Endothelial cell of umbilical vein (primary cell): ENCODE measurements at regions not wholly inside any gene's neighbourhood (a gene's known extent, or its start where the extent isn't known, plus 50 kb on each side); places are given as distances from the start of the nearest gene placed in this dataset.
A peak's percentile ranks its signal among the peaks of the same experiment; 100 is the strongest.

Source experiments
- BruUV-seq: library from RNA; stranded (reverse); fragments of 400-500 nt; replicated peaks from 2 replicates; lab custom pipeline; 2021; lab: Mats Ljungman, UMichigan
- CTCF ChIA-PET: fragments of 300-600, 350-600 bp; sonication (Branson Sonifier 250); formaldehyde crosslinking; loops from one replicate; lab custom pipeline; 2021; ENCODE audit warnings: antibody characterized with exemption, inconsistent platforms; lab: Charles Lee
- POLR2A ChIA-PET: fragments of 300-600, 350-600 bp; sonication (Branson Sonifier 250); formaldehyde crosslinking; loops from one replicate; lab custom pipeline; 2021; ENCODE audit warnings: antibody characterized with exemption, inconsistent platforms; lab: Charles Lee
- DNase-seq: peaks from one replicate; pipeline ENCODE4 v3.0.0-alpha.2; 2011; ENCODE audit warnings: low read depth, low spot score
- FAIRE-seq: peaks from 2 replicates; lab custom pipeline; 2011; peaks lifted over from hg19 to GRCh38; lab: Jason Lieb, UNC
- H2AFZ ChIP-seq: 2 replicates; pipeline ENCODE4 v1.6.0; 2012; ENCODE audit warnings: low read depth, low read length, control low read depth, inconsistent platforms
- H3K27ac ChIP-seq: 2 replicates; pipeline ENCODE4 v1.5.1; 2011; ENCODE audit warnings: low read depth, mild to moderate bottlenecking, control low read depth, low read length, moderate library complexity; ENCODE audit not compliant: insufficient read depth
- H3K27me3 ChIP-seq, 2 experiments: 2 replicates each; pipeline versions ENCODE4 v1.6.0 to v1.6.1; 2011; ENCODE audit warnings: low read length in 2 of 2, mixed read lengths in 1 of 2; ENCODE audit not compliant: control insufficient read depth in 2 of 2, insufficient read depth in 2 of 2
- H3K36me3 ChIP-seq, 2 experiments: 2 replicates in 1 of 2; 3 replicates in 1 of 2; pipeline ENCODE4 v1.5.1; 2011; ENCODE audit warnings: low read length in 2 of 2, mild to moderate bottlenecking in 1 of 2, moderate library complexity in 1 of 2; ENCODE audit not compliant: control insufficient read depth in 2 of 2, insufficient read depth in 2 of 2; ENCODE audit errors: extremely low read depth in 1 of 2
- H3K4me1 ChIP-seq: 3 replicates; pipeline ENCODE4 v1.5.1; 2011; ENCODE audit warnings: mild to moderate bottlenecking, low read length; ENCODE audit not compliant: control insufficient read depth, insufficient read depth; ENCODE audit errors: extremely low read depth
- H3K4me2 ChIP-seq: 2 replicates; pipeline ENCODE4 v1.6.1; 2011; ENCODE audit warnings: low read length, control low read depth, mixed read lengths; ENCODE audit not compliant: insufficient read depth
- H3K4me3 ChIP-seq, 3 experiments: fragments of 200-600 bp in 1 of 3; sonication (generic), shearing (Covaris generic) in 1 of 3; replicated peaks in 1 of 3; 2 replicates each; pipeline ENCODE4 v1.5.1; 2011 to 2016; ENCODE audit warnings: control low read depth in 3 of 3, low read length in 3 of 3, mild to moderate bottlenecking in 2 of 3, inconsistent platforms in 1 of 3, low read depth in 1 of 3, moderate library complexity in 1 of 3; ENCODE audit not compliant: insufficient read depth in 1 of 3
- H3K79me2 ChIP-seq: 2 replicates; pipeline ENCODE4 v1.6.0; 2012; ENCODE audit warnings: low read length, inconsistent platforms; ENCODE audit not compliant: control insufficient read depth, insufficient read depth
- H3K9ac ChIP-seq: replicated peaks from 2 replicates; pipeline ENCODE3; 2011; ENCODE audit warnings: low read length, control low read depth; ENCODE audit not compliant: insufficient read depth; ENCODE audit errors: extremely low read depth
- H3K9me1 ChIP-seq: replicated peaks from 3 replicates; pipeline ENCODE4 v1.6.0; 2011; ENCODE audit warnings: mild to moderate bottlenecking, low read length; ENCODE audit not compliant: control insufficient read depth, insufficient read depth; ENCODE audit errors: extremely low read depth
- H3K9me3 ChIP-seq: replicated peaks from 2 replicates; pipeline ENCODE4 v1.5.1; 2012; ENCODE audit warnings: low read length, inconsistent platforms; ENCODE audit not compliant: control insufficient read depth, insufficient read depth
- H4K20me1 ChIP-seq: replicated peaks from 2 replicates; pipeline ENCODE3; 2011; ENCODE audit warnings: mild to moderate bottlenecking, low read length; ENCODE audit not compliant: control insufficient read depth, insufficient read depth; ENCODE audit errors: extremely low read depth
- FOS ChIP-seq: IDR thresholded peaks from 2 replicates; pipeline ENCODE4 v1.6.1; 2011; ENCODE audit warnings: mild to moderate bottlenecking, low read length, moderate library complexity, borderline replicate concordance; ENCODE audit not compliant: insufficient read depth
- JUN ChIP-seq: IDR thresholded peaks from 2 replicates; pipeline ENCODE4 v1.6.1; 2011; ENCODE audit warnings: borderline replicate concordance, low read depth; ENCODE audit not compliant: insufficient read length, insufficient read depth
- MAX ChIP-seq: IDR thresholded peaks from 2 replicates; pipeline ENCODE4 v1.6.1; 2011; ENCODE audit not compliant: insufficient read depth, insufficient read length
- POLR2A ChIP-seq: IDR thresholded peaks from 2 replicates; pipeline ENCODE4 v1.6.1; 2012; ENCODE audit warnings: low read depth, mild to moderate bottlenecking, control low read depth, low read length
- dilution Hi-C: fragments of 300-500 bp; cut with MboI; formaldehyde crosslinking; loops from one replicate; pipeline ENCODE4 v1.15.0; 2019; ENCODE audit warnings: low sequenced_read_pairs; ENCODE audit not compliant: extremely low pct_ligation_motif_present
- intact Hi-C: fragments of 100-400 bp; cut with micrococcal nuclease; formaldehyde crosslinking; loops from one replicate; pipeline ENCODE4 v1.10.0; 2022

- no peaks in the 10 kb centered on the region for H3K4me1 ChIP-seq
- no peaks in the 10 kb centered on the region for H4K20me1 ChIP-seq
- no peak overlapping the region for H3K9ac ChIP-seq
- H3K79me2 ChIP-seq, result no peaks in the 10 kb centered on the region
- no peak overlapping the region for H3K4me3 ChIP-seq
- intact Hi-C loops (no loop called here), dilution Hi-C loops (no loop called here)
- H3K4me2 ChIP-seq, result no peak overlapping the region
- H3K36me3 ChIP-seq, result no peaks in the 10 kb centered on the region
- no peaks in the 10 kb centered on the region for H3K9me1 ChIP-seq
- no peaks in the 10 kb centered on the region for H3K9me3 ChIP-seq
- POLR2A ChIA-PET, result no interaction called here
- no peak overlapping the region for H3K27ac ChIP-seq
- no peak for FAIRE-seq
- no peak for DNase-seq
- CTCF ChIA-PET, result no interaction called here
- BruUV-seq, result no TSS peak
- H2AFZ ChIP-seq, result no peak overlapping the region
- no peak for TF ChIP-seq MAX
- no peak for TF ChIP-seq JUN
- no peaks in the 10 kb centered on the region for H3K27me3 ChIP-seq
These were observed 167.7 kb downstream of the ZNF518B start for GRCh38 chr4:10289538-10289906.

- Histone ChIP-seq H3K9me3 (no peaks in the 10 kb centered on the region), H3K79me2 (no peaks in the 10 kb centered on the region), H3K4me1 (no peaks in the 10 kb centered on the region), H3K4me2 (no peak overlapping the region), H3K9ac (no peak overlapping the region), H4K20me1 (no peaks in the 10 kb centered on the region), H3K36me3 (no peaks in the 10 kb centered on the region), H3K4me3 (no peak overlapping the region), H3K9me1 (no peaks in the 10 kb centered on the region), H2AFZ (no peak overlapping the region), H3K27me3 (no peaks in the 10 kb centered on the region), H3K27ac (no peak overlapping the region)
- CTCF ChIA-PET, result no interaction called here
- no peak for DNase-seq
- no peak for FAIRE-seq
- BruUV-seq, result no TSS peak
- intact Hi-C loops, result no loop called here
- no peak for TF ChIP-seq POLR2A
- TF ChIP-seq FOS, result peak; percentile 23
- POLR2A ChIA-PET, result no interaction called here
- dilution Hi-C loops, result no loop called here
These were observed 168.2 kb downstream of the ZNF518B start for GRCh38 chr4:10288830-10289537.
